ENCODE measurements at regions not wholly inside any gene's neighbourhood (a gene's known extent, or its start where the extent isn't known, plus 50 kb on each side); places are given as distances from the start of the nearest gene placed in this dataset.

GRCh38 chr10:131425752-131426533, 114.4 kb upstream of the TCERG1L start:
- TF ChIP-seq CTCF (IDR thresholded peaks at IDR 0.05; ENCODE audit: low read depth, low read length) (no peak), POLR2A (IDR thresholded peaks at IDR 0.05; ENCODE audit: extremely low read depth, insufficient read length) (no peak), MYC (IDR thresholded peaks at IDR 0.05; ENCODE audit: low read depth, low read length) (no peak)

Measured in NB4 (cell line).